ENCODE measurements at regions not wholly inside any gene's neighbourhood (a gene's known extent, or its start where the extent isn't known, plus 50 kb on each side); places are given as distances from the start of the nearest gene placed in this dataset.

DNA sequence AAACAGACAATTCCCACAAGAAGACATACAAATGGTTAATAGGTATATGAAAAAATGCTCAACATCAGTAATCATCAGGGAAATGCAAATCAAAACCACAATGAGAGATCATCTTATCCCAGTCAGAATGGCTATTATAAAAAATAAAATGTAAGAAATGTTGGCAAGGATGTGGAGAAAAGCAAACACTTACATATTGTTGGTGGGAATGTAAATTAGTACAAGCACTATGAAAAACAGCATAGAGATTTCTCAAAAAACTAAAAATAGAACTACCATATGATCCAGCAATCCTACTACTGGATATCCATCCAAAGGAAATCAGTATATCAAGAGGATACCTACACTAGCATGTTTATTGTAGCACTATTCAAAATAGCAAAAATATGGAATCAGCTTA lies 186.6 kb downstream of the NOL4 start:
- TF ChIP-seq CTCF (IDR thresholded peaks at IDR 0.05) (no peak), POLR2AphosphoS5 (IDR thresholded peaks at IDR 0.05) (no peak)
